Osteoblast (primary cell): ENCODE measurements at regions not wholly inside any gene's neighbourhood (a gene's known extent, or its start where the extent isn't known, plus 50 kb on each side); places are given as distances from the start of the nearest gene placed in this dataset.

Experiments used
- DNase-seq: peaks from one replicate; pipeline ENCODE4 v3.0.0; 2011; ENCODE audit warnings: low spot score, mixed read lengths; ENCODE audit not compliant: insufficient read length; ENCODE audit errors: missing footprints
- H2AFZ ChIP-seq: 2 replicates; pipeline ENCODE4 v1.6.0; 2011; ENCODE audit warnings: mild to moderate bottlenecking, low read length
- H3K27ac ChIP-seq: 2 replicates; pipeline ENCODE4 v1.5.1; 2011; ENCODE audit warnings: mild to moderate bottlenecking, low read depth, low read length, moderate library complexity
- H3K27me3 ChIP-seq: 2 replicates; pipeline ENCODE4 v1.6.0; 2012; ENCODE audit warnings: mild to moderate bottlenecking, control low read depth, inconsistent platforms, low read length, moderate library complexity; ENCODE audit not compliant: insufficient read depth
- H3K36me3 ChIP-seq: 2 replicates; pipeline ENCODE4 v1.5.1; 2011; ENCODE audit warnings: mild to moderate bottlenecking, low read length, control low read depth, moderate library complexity; ENCODE audit not compliant: insufficient read depth
- H3K4me1 ChIP-seq: 2 replicates; pipeline ENCODE4 v1.5.1; 2011; ENCODE audit warnings: mild to moderate bottlenecking, low read length, control low read depth, moderate library complexity; ENCODE audit not compliant: insufficient read depth
- H3K4me2 ChIP-seq: 2 replicates; pipeline ENCODE4 v1.6.0; 2011; ENCODE audit warnings: mild to moderate bottlenecking, low read length; ENCODE audit not compliant: insufficient read depth
- H3K4me3 ChIP-seq: fragments of 200-600 bp; sonication (generic); 3 replicates; pipeline ENCODE4 v1.5.1; 2012; ENCODE audit warnings: mild to moderate bottlenecking, low read length, inconsistent platforms; ENCODE audit not compliant: insufficient read depth
- H3K79me2 ChIP-seq: 2 replicates; pipeline ENCODE4 v1.6.0; 2012; ENCODE audit warnings: mild to moderate bottlenecking, low read length, control low read depth, inconsistent platforms; ENCODE audit not compliant: insufficient read depth
- H3K9me3 ChIP-seq: 2 replicates; pipeline ENCODE4 v1.5.1; 2011; ENCODE audit warnings: low read depth, low read length, control low read depth
- H4K20me1 ChIP-seq: 2 replicates; pipeline ENCODE4 v1.6.0; 2012; ENCODE audit warnings: mild to moderate bottlenecking, low read length, control low read depth; ENCODE audit not compliant: insufficient read depth
- CTCF ChIP-seq: IDR thresholded peaks from 2 replicates; pipeline ENCODE4 v1.5.1; 2011; ENCODE audit warnings: mild to moderate bottlenecking, low read depth, low read length, moderate library complexity; ENCODE audit errors: extremely low read depth

- Histone ChIP-seq H3K79me2 (no peaks in the 10 kb centered on the region), H3K36me3 (no peaks in the 10 kb centered on the region), H2AFZ (no peak overlapping the region), H4K20me1 (no peaks in the 10 kb centered on the region), H3K4me1 (no peaks in the 10 kb centered on the region), H3K27ac (no peak overlapping the region), H3K4me3 (no peak overlapping the region), H3K9me3 (peaks cover 4% of the 10 kb centered on the region), H3K27me3 (no peaks in the 10 kb centered on the region), H3K4me2 (no peak overlapping the region)
- no peak for DNase-seq
- no peak for TF ChIP-seq CTCF
Measured at GRCh38 chr18:4638680-4639079, 183.6 kb upstream of the DLGAP1 start.

GRCh38 chr18:4637876-4638275 lies 182.8 kb upstream of the DLGAP1 start:
- H3K4me2 ChIP-seq = no peak overlapping the region
- H3K4me3 ChIP-seq = no peak overlapping the region
- no peaks in the 10 kb centered on the region for H4K20me1 ChIP-seq
- H3K9me3 ChIP-seq = peaks cover 4% of the 10 kb centered on the region
- DNase-seq = no peak
- H3K27me3 ChIP-seq = no peaks in the 10 kb centered on the region
- H3K79me2 ChIP-seq = no peaks in the 10 kb centered on the region
- H3K36me3 ChIP-seq = no peaks in the 10 kb centered on the region
- H2AFZ ChIP-seq = no peak overlapping the region
- H3K27ac ChIP-seq = no peak overlapping the region
- no peak for TF ChIP-seq CTCF
- H3K4me1 ChIP-seq = no peaks in the 10 kb centered on the region

- Histone ChIP-seq H3K27ac (no peak overlapping the region), H2AFZ (no peak overlapping the region)
Measured at GRCh38 chr18:4636967-4637366, 181.9 kb upstream of the DLGAP1 start.

GRCh38 chr18:4631239-4631638 lies 176.1 kb upstream of the DLGAP1 start:
- no peaks in the 10 kb centered on the region for H3K27me3 ChIP-seq
- no peak overlapping the region for H3K27ac ChIP-seq
- TF ChIP-seq CTCF = no peak
- no peak overlapping the region for H3K4me2 ChIP-seq
- DNase-seq = peak; percentile 11
- H2AFZ ChIP-seq = no peak overlapping the region
- no peak overlapping the region for H3K4me3 ChIP-seq
- no peaks in the 10 kb centered on the region for H4K20me1 ChIP-seq
- peaks cover 3% of the 10 kb centered on the region for H3K9me3 ChIP-seq
- H3K79me2 ChIP-seq = no peaks in the 10 kb centered on the region
- no peaks in the 10 kb centered on the region for H3K4me1 ChIP-seq
- H3K36me3 ChIP-seq = no peaks in the 10 kb centered on the region

More at GRCh38 chr18:4636967-4637366, 181.9 kb upstream of the DLGAP1 start:
- Histone ChIP-seq H3K9me3 (peaks cover 4% of the 10 kb centered on the region), H4K20me1 (no peaks in the 10 kb centered on the region), H3K4me1 (no peaks in the 10 kb centered on the region), H3K27me3 (no peaks in the 10 kb centered on the region), H3K36me3 (no peaks in the 10 kb centered on the region), H3K4me2 (no peak overlapping the region), H3K79me2 (no peaks in the 10 kb centered on the region), H3K4me3 (no peak overlapping the region)
- DNase-seq = no peak
- no peak for TF ChIP-seq CTCF
